ENCODE measurements at regions not wholly inside any gene's neighbourhood (a gene's known extent, or its start where the extent isn't known, plus 50 kb on each side); places are given as distances from the start of the nearest gene placed in this dataset.

- H3K27ac ChIP-seq, result no peak overlapping the region
- no peak overlapping the region for H3K9ac ChIP-seq
- no peak overlapping the region for H3K4me2 ChIP-seq
- no peaks in the 10 kb centered on the region for H3K4me1 ChIP-seq
- no peaks in the 10 kb centered on the region for H3K9me3 ChIP-seq (ENCODE audit: low read depth)
- H3K27me3 Mint-ChIP-seq (ENCODE audit: insufficient read depth, low read depth), result no peaks in the 10 kb centered on the region
- H4K20me1 ChIP-seq (ENCODE audit: low read depth), result no peaks in the 10 kb centered on the region
- H3K4me3 ChIP-seq, result no peak overlapping the region
- H3K36me3 ChIP-seq, result no peaks in the 10 kb centered on the region
- H3F3A ChIP-seq (ENCODE audit: low read depth), result no peaks in the 10 kb centered on the region
- H3K4me3 Mint-ChIP-seq, result no peak overlapping the region
- no peaks in the 10 kb centered on the region for H3K36me3 Mint-ChIP-seq
- H3K79me2 ChIP-seq (ENCODE audit: low read depth), result no peaks in the 10 kb centered on the region
- no peaks in the 10 kb centered on the region for H3K27me3 ChIP-seq
- DNase-seq (ENCODE audit: low spot score), result no peak
- no peaks in the 10 kb centered on the region for H3K9me3 Mint-ChIP-seq
- no peak overlapping the region for H3K27ac Mint-ChIP-seq
- no peaks in the 10 kb centered on the region for H3K4me1 Mint-ChIP-seq
- TF ChIP-seq EZH2phosphoT487 (IDR thresholded peaks at IDR 0.05) (no peak), CTCF (IDR thresholded peaks at IDR 0.05) (no peak), EZH2 (IDR thresholded peaks at IDR 0.05) (no peak)
- H2AFZ ChIP-seq (replicated peaks), result no peak overlapping the region
Observed at GRCh38 chr5:114977979-114978573, 191.6 kb downstream of the TRIM36 start.

GRCh38 chr5:114969482-114969881 is 200.2 kb downstream of the TRIM36 start:
- Histone ChIP-seq H3K4me2 (no peak overlapping the region), H3K79me2 (ENCODE audit: low read depth) (no peaks in the 10 kb centered on the region), H2AFZ (replicated peaks) (no peak overlapping the region), H3K36me3 (no peaks in the 10 kb centered on the region), H3K9me3 (ENCODE audit: low read depth) (no peaks in the 10 kb centered on the region), H4K20me1 (ENCODE audit: low read depth) (no peaks in the 10 kb centered on the region), H3K4me3 (no peak overlapping the region), H3F3A (ENCODE audit: low read depth) (no peaks in the 10 kb centered on the region), H3K9ac (no peak overlapping the region), H3K27me3 (no peaks in the 10 kb centered on the region), H3K27ac (no peak overlapping the region), H3K4me1 (no peaks in the 10 kb centered on the region)
- Mint-ChIP-seq H3K27ac (no peak overlapping the region), H3K4me3 (no peak overlapping the region), H3K36me3 (no peaks in the 10 kb centered on the region), H3K4me1 (no peaks in the 10 kb centered on the region), H3K9me3 (peaks cover 4% of the 10 kb centered on the region), H3K27me3 (ENCODE audit: insufficient read depth, low read depth) (peaks cover 1% of the 10 kb centered on the region)
- TF ChIP-seq EZH2 (IDR thresholded peaks at IDR 0.05), result no peak
- TF ChIP-seq EZH2phosphoT487 (IDR thresholded peaks at IDR 0.05), result no peak
- TF ChIP-seq CTCF (IDR thresholded peaks at IDR 0.05), result no peak
- DNase-seq (ENCODE audit: low spot score), result no peak

- DNase-seq (ENCODE audit: low spot score), result no peak
- no peak for TF ChIP-seq EZH2 (IDR thresholded peaks at IDR 0.05)
- no peak for TF ChIP-seq EZH2phosphoT487 (IDR thresholded peaks at IDR 0.05)
- no peak for TF ChIP-seq CTCF (IDR thresholded peaks at IDR 0.05)
- Histone ChIP-seq H3K9ac (no peak overlapping the region), H2AFZ (replicated peaks) (no peak overlapping the region), H3K9me3 (ENCODE audit: low read depth) (no peaks in the 10 kb centered on the region), H3K36me3 (no peaks in the 10 kb centered on the region), H3K79me2 (ENCODE audit: low read depth) (no peaks in the 10 kb centered on the region), H3K4me3 (no peak overlapping the region), H3K4me1 (no peaks in the 10 kb centered on the region), H3K27me3 (no peaks in the 10 kb centered on the region), H4K20me1 (ENCODE audit: low read depth) (no peaks in the 10 kb centered on the region), H3F3A (ENCODE audit: low read depth) (no peaks in the 10 kb centered on the region), H3K27ac (no peak overlapping the region), H3K4me2 (no peak overlapping the region)
- H3K36me3 Mint-ChIP-seq, result no peaks in the 10 kb centered on the region
- no peak overlapping the region for H3K4me3 Mint-ChIP-seq
- no peaks in the 10 kb centered on the region for H3K9me3 Mint-ChIP-seq
- no peaks in the 10 kb centered on the region for H3K4me1 Mint-ChIP-seq
- H3K27ac Mint-ChIP-seq, result no peak overlapping the region
- no peaks in the 10 kb centered on the region for H3K27me3 Mint-ChIP-seq (ENCODE audit: insufficient read depth, low read depth)
Observed at GRCh38 chr5:114957384-114957783, 212.3 kb downstream of the TRIM36 start.
